NCI-H2171 (cell line): ENCODE measurements at regions not wholly inside any gene's neighbourhood (a gene's known extent, or its start where the extent isn't known, plus 50 kb on each side); places are given as distances from the start of the nearest gene placed in this dataset.

Experiments
- DNase-seq: peaks from one replicate; lab custom pipeline; 2025; lab: John Stamatoyannopoulos, UW

GRCh38 chr17:53168413-53168812 is 654.3 kb upstream of the KIF2B start:
- no peak for DNase-seq

GRCh38 chr17:53166731-53167130 is 656.0 kb upstream of the KIF2B start:
- no peak for DNase-seq

GRCh38 chr17:53150101-53150698 is 672.5 kb upstream of the KIF2B start:
- no peak for DNase-seq

GRCh38 chr17:53149316-53149715 is 673.4 kb upstream of the KIF2B start:
- DNase-seq: no peak

- no peak for DNase-seq
These were observed 674.7 kb upstream of the KIF2B start for GRCh38 chr17:53148058-53148457.

- DNase-seq: no peak
These were observed 679.8 kb upstream of the KIF2B start for GRCh38 chr17:53142890-53143289.

GRCh38 chr17:53141731-53142130 is 681.0 kb upstream of the KIF2B start:
- no peak for DNase-seq

- DNase-seq: no peak
These were observed 681.4 kb upstream of the KIF2B start for GRCh38 chr17:53141280-53141679.

- no peak for DNase-seq
These were observed 684.9 kb upstream of the KIF2B start for GRCh38 chr17:53137869-53138268.

GRCh38 chr17:53135969-53136368 is 686.8 kb upstream of the KIF2B start:
- no peak for DNase-seq

GRCh38 chr17:53134548-53134947 is 688.2 kb upstream of the KIF2B start:
- no peak for DNase-seq

GRCh38 chr17:53133876-53134275 is 688.9 kb upstream of the KIF2B start:
- DNase-seq: no peak

- no peak for DNase-seq
These were observed 692.9 kb upstream of the KIF2B start for GRCh38 chr17:53129863-53130262.

GRCh38 chr17:53127331-53127730 is 695.4 kb upstream of the KIF2B start:
- no peak for DNase-seq

GRCh38 chr17:53122966-53123365 is 699.8 kb upstream of the KIF2B start:
- DNase-seq: no peak

- no peak for DNase-seq
These were observed 703.0 kb upstream of the KIF2B start for GRCh38 chr17:53119773-53120172.

- DNase-seq: no peak
These were observed 703.8 kb upstream of the KIF2B start for GRCh38 chr17:53118948-53119347.

- no peak for DNase-seq
These were observed 715.8 kb upstream of the KIF2B start for GRCh38 chr17:53106886-53107285.

- no peak for DNase-seq
These were observed 721.0 kb upstream of the KIF2B start for GRCh38 chr17:53101706-53102105.

GRCh38 chr17:53100126-53100525 is 722.6 kb upstream of the KIF2B start:
- DNase-seq: no peak

GRCh38 chr17:53093391-53093790 is 729.3 kb upstream of the KIF2B start:
- no peak for DNase-seq

GRCh38 chr17:53092072-53092471 is 730.7 kb upstream of the KIF2B start:
- DNase-seq: no peak

GRCh38 chr17:53090770-53091169 is 732.0 kb upstream of the KIF2B start:
- no peak for DNase-seq

- no peak for DNase-seq
These were observed 734.2 kb upstream of the KIF2B start for GRCh38 chr17:53088481-53088880.

- DNase-seq: no peak
These were observed 761.3 kb upstream of the KIF2B start for GRCh38 chr17:53061446-53061845.
